ENCODE measurements at regions not wholly inside any gene's neighbourhood (a gene's known extent, or its start where the extent isn't known, plus 50 kb on each side); places are given as distances from the start of the nearest gene placed in this dataset.
"Not testable (repeated sequence)": the region's sequence is repeated elsewhere in the genome, so short reads cannot be mapped to it uniquely, and the experiment has no call there.

DNA sequence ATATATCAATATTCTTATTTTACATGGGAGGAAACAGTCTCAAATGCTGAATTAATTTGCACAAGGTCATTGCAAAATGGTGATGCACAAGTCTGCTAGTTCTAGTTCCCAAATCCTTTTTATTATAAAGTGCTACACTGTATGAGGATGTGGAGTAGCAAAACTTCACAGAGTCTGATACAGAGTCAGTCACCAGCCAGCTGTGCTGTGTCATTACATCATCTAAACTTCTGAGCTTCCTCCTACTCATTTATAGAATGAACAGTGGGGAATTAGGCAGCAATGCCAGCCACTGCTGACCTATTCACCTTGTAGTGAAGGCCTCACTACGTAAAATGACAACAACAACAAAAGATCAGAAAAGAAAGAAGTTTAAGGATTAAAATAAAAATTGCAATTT lies 357.8 kb downstream of the TMEM167A start:
- H3K27me3 Mint-ChIP-seq (ENCODE audit: insufficient read depth, low read depth), result peaks cover 3% of the 10 kb centered on the region
- no peak overlapping the region for H3K4me3 ChIP-seq
- no peak overlapping the region for H2AFZ ChIP-seq (replicated peaks)
- H3K79me2 ChIP-seq (ENCODE audit: low read depth), result no peaks in the 10 kb centered on the region
- no peak overlapping the region for H3K27ac Mint-ChIP-seq
- peaks cover 15% of the 10 kb centered on the region for H3K4me1 ChIP-seq
- H3K9me3 Mint-ChIP-seq, result peaks cover 12% of the 10 kb centered on the region
- H3K4me1 Mint-ChIP-seq, result peaks cover 14% of the 10 kb centered on the region
- no peak overlapping the region for H3K4me3 Mint-ChIP-seq
- H3F3A ChIP-seq (ENCODE audit: low read depth), result no peaks in the 10 kb centered on the region
- H4K20me1 ChIP-seq (ENCODE audit: low read depth), result no peaks in the 10 kb centered on the region
- H3K27ac ChIP-seq, result no peak overlapping the region
- no peaks in the 10 kb centered on the region for H3K27me3 ChIP-seq
- H3K36me3 Mint-ChIP-seq, result no peaks in the 10 kb centered on the region
- H3K36me3 ChIP-seq, result no peaks in the 10 kb centered on the region
- peak; percentile 8 for DNase-seq (ENCODE audit: low spot score)
- H3K9me3 ChIP-seq (ENCODE audit: low read depth), result no peaks in the 10 kb centered on the region
- H3K4me2 ChIP-seq, result no peak overlapping the region
- H3K9ac ChIP-seq, result no peak overlapping the region
- TF ChIP-seq EZH2 (IDR thresholded peaks at IDR 0.05) (no peak), EZH2phosphoT487 (IDR thresholded peaks at IDR 0.05) (no peak)
- TF ChIP-seq, protein P1, sequence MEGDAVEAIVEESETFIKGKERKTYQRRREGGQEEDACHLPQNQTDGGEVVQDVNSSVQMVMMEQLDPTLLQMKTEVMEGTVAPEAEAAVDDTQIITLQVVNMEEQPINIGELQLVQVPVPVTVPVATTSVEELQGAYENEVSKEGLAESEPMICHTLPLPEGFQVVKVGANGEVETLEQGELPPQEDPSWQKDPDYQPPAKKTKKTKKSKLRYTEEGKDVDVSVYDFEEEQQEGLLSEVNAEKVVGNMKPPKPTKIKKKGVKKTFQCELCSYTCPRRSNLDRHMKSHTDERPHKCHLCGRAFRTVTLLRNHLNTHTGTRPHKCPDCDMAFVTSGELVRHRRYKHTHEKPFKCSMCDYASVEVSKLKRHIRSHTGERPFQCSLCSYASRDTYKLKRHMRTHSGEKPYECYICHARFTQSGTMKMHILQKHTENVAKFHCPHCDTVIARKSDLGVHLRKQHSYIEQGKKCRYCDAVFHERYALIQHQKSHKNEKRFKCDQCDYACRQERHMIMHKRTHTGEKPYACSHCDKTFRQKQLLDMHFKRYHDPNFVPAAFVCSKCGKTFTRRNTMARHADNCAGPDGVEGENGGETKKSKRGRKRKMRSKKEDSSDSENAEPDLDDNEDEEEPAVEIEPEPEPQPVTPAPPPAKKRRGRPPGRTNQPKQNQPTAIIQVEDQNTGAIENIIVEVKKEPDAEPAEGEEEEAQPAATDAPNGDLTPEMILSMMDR (IDR thresholded peaks at IDR 0.05), result no peak

DNA sequence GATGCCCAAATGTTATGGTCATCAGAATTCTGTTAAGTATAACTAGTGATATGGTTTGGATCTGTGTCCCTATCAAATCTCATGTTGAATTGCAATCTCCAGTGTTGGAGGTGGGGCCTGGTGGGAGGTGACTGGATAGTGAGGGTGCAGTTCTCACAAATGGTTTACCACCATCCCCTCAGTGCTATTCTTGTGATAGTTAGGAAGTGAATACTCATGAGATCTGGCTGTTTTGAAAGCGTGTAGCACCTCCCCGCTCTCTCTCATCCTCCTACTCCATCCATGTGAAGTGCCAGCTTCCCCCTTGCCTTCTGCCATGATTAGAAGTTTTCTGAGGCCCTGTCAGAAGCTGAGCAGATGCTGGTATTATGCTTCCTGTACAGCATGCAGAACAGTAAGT lies 359.5 kb downstream of the TMEM167A start:
- Mint-ChIP-seq H3K4me1 (peaks cover 14% of the 10 kb centered on the region), H3K9me3 (peaks cover 12% of the 10 kb centered on the region), H3K27ac (no peak overlapping the region), H3K27me3 (ENCODE audit: insufficient read depth, low read depth) (peaks cover 3% of the 10 kb centered on the region), H3K4me3 (no peak overlapping the region), H3K36me3 (no peaks in the 10 kb centered on the region)
- Histone ChIP-seq H3K4me3 (no peak overlapping the region), H3K9ac (no peak overlapping the region), H3K27ac (no peak overlapping the region), H3K4me1 (peaks cover 15% of the 10 kb centered on the region), H3F3A (ENCODE audit: low read depth) (no peaks in the 10 kb centered on the region), H2AFZ (replicated peaks) (no peak overlapping the region), H3K9me3 (ENCODE audit: low read depth) (no peaks in the 10 kb centered on the region), H3K4me2 (no peak overlapping the region), H3K79me2 (ENCODE audit: low read depth) (no peaks in the 10 kb centered on the region), H3K36me3 (no peaks in the 10 kb centered on the region), H3K27me3 (no peaks in the 10 kb centered on the region), H4K20me1 (ENCODE audit: low read depth) (no peaks in the 10 kb centered on the region)
- DNase-seq (ENCODE audit: low spot score), result no peak
- TF ChIP-seq, protein P1 (IDR thresholded peaks at IDR 0.05), result no peak
- no peak for TF ChIP-seq EZH2phosphoT487 (IDR thresholded peaks at IDR 0.05)
- no peak for TF ChIP-seq EZH2 (IDR thresholded peaks at IDR 0.05)

DNA sequence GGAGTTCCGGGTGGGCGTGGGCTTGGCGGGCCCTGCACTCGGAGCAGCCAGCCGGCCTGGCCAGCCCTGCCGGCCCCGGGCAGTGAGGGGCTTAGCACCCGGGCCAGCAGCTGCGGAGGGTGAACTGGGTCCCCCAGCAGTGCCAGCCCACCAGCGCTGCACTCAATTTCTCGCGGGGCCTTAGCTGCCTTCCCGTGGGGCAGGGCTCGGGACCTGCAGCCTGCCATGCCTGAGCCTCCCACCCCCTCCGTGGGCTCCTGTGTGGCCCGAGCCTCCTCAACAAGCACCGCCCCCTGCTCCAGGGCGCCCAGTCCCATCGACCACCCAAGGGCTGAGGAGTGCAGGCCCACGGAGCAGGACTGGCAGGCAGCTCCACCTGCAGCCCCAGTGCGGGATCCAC lies 362.5 kb downstream of the TMEM167A start:
- not testable (repeated sequence) for H3K4me1 Mint-ChIP-seq; H3K27me3 ChIP-seq; H3K27me3 Mint-ChIP-seq (ENCODE audit: insufficient read depth, low read depth); H3K4me1 ChIP-seq; H3K4me2 ChIP-seq; H3K4me3 Mint-ChIP-seq; H3K9ac ChIP-seq; H2AFZ ChIP-seq (replicated peaks); H3K27ac ChIP-seq; H3K79me2 ChIP-seq (ENCODE audit: low read depth); H3K27ac Mint-ChIP-seq; H3K9me3 ChIP-seq (ENCODE audit: low read depth); H3K36me3 ChIP-seq; DNase-seq (ENCODE audit: low spot score); H4K20me1 ChIP-seq (ENCODE audit: low read depth); H3F3A ChIP-seq (ENCODE audit: low read depth); H3K36me3 Mint-ChIP-seq; H3K4me3 ChIP-seq
- peaks cover 12% of the 10 kb centered on the region for H3K9me3 Mint-ChIP-seq

DNA sequence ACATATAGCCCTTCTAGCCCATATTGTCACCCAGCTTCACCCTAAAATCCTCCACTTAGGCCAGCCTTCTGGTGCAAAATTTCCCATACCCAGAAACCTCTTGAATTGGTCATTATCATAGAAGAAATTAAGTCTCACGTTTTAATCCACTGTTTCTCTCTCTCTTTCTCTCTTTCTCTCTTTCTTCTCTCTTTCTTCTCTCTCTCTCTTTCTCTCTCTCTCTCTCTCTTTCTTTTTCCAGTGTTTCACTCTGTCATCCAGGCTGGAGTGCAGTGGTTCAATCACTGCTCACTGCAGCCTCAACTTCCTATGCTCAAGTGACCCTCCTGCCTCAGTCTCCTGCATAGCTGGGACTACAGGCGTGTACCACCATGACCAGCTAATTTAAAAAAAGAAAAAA lies 363.4 kb downstream of the TMEM167A start:
- Mint-ChIP-seq H3K9me3 (peaks cover 12% of the 10 kb centered on the region), H3K4me3 (no peak overlapping the region), H3K27me3 (ENCODE audit: insufficient read depth, low read depth) (peaks cover 4% of the 10 kb centered on the region), H3K36me3 (no peaks in the 10 kb centered on the region), H3K4me1 (peaks cover 1% of the 10 kb centered on the region), H3K27ac (no peak overlapping the region)
- H3K9me3 ChIP-seq (ENCODE audit: low read depth), result no peaks in the 10 kb centered on the region
- no peak overlapping the region for H3K9ac ChIP-seq
- no peaks in the 10 kb centered on the region for H4K20me1 ChIP-seq (ENCODE audit: low read depth)
- H3K4me3 ChIP-seq, result no peak overlapping the region
- H3K27ac ChIP-seq, result no peak overlapping the region
- no peaks in the 10 kb centered on the region for H3K27me3 ChIP-seq
- no peaks in the 10 kb centered on the region for H3K79me2 ChIP-seq (ENCODE audit: low read depth)
- H2AFZ ChIP-seq (replicated peaks), result no peak overlapping the region
- TF ChIP-seq, protein P1 (IDR thresholded peaks at IDR 0.05), result no peak
- TF ChIP-seq EZH2 (IDR thresholded peaks at IDR 0.05) (no peak), EZH2phosphoT487 (IDR thresholded peaks at IDR 0.05) (no peak)
- no peaks in the 10 kb centered on the region for H3K4me1 ChIP-seq
- no peaks in the 10 kb centered on the region for H3K36me3 ChIP-seq
- no peaks in the 10 kb centered on the region for H3F3A ChIP-seq (ENCODE audit: low read depth)
- no peak overlapping the region for H3K4me2 ChIP-seq
- DNase-seq (ENCODE audit: low spot score), result no peak
